GM18951 (cell line): ENCODE measurements at regions not wholly inside any gene's neighbourhood (a gene's known extent, or its start where the extent isn't known, plus 50 kb on each side); places are given as distances from the start of the nearest gene placed in this dataset.
"Not testable (repeated sequence)": the region's sequence is repeated elsewhere in the genome, so short reads cannot be mapped to it uniquely, and the experiment has no call there.

Experiments used
- POLR2A ChIP-seq: IDR thresholded peaks from 4 replicates; pipeline ENCODE4 v1.6.1; 2011; ENCODE audit warnings: mild to moderate bottlenecking; ENCODE audit not compliant: insufficient read length, insufficient read depth; ENCODE audit errors: extremely low read depth
- in situ Hi-C: fragments of 300-500 bp; cut with MboI; formaldehyde crosslinking; loops from one replicate; pipeline ENCODE4 v1.12.0; 2022; ENCODE audit warnings: low sequenced_read_pairs, mixed read lengths, inconsistent platforms; ENCODE audit not compliant: unreplicated experiment

DNA sequence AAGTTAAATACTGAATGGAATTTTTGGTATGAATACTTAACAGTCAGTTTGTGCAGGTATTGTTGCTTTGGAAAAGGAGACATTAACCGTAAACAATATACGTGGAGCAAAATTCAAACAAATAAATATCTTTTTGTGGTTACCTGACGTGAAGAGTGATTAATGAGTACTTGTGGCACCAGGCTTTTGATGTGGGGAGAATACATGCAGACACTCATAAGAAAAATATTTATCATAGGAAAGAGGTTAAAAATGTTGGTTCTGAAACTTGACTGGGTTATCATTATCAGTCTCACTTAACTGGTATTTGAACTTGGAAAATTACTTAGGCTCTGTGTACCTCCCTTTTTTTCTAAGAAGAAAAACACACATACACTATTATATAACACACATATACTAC, 136.4 kb upstream of the NDST4 start:
- TF ChIP-seq POLR2A: no peak
- in situ Hi-C loops: loop anchor here (25.0 kb wide), 1 partner anchor 287 kb away; no protein-coding TSS in a partner anchor

DNA sequence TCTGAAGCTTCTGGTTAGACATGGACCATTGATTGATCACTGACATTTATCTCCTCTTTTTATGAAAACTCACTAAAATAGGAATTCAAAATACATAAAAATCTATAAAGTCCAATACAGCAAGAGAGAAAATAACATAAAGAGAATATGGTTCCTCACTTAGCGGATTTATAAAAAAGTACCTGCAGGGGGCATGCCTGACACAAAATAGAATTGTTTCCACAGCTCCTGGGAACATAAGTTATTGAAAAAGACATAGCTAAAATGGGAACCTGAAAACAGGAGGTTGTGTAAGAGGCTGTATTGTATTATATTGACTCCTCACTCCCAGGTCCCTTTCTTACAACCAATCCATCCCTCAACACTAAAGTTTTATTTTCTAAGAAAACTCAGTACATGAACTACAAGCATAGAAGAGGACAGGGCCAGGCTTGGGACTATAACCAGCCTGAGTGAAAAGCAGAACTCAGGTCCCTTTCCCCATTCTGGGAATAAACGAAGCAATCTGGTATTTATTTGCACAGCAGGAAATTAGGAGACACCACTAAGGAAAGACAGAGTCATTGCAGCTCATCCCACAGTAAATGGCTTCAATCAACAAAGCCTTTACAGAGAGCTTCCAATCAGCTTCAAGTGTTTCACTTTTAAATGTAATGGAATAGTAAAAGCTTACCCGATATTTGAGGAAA, 121.1 kb upstream of the NDST4 start:
- TF ChIP-seq POLR2A: no peak
- in situ Hi-C loops: loop anchor here (25.0 kb wide), 1 partner anchor 303 kb away; no protein-coding TSS in a partner anchor

DNA sequence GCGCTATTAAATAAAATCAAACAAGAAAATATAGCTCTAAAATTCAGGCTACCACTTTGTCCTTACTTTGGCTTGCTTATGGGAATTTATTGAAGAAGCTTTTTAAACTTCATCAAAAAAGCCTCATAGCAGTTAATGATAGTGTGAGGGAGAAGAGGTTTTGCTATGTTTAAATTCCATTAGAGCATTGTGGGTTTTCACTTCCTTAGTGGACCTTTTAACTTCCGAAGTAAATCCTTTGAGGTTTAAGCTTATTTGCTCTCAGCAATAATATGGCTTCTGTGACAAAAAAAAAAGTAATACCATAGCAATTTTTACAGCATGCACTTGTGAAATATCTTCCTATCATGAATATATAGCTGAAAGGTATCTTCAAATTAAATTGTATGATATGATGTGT, 120.2 kb upstream of the NDST4 start:
- in situ Hi-C loops: loop anchor here (25.0 kb wide), 1 partner anchor 304 kb away; no protein-coding TSS in a partner anchor
- no peak for TF ChIP-seq POLR2A

DNA sequence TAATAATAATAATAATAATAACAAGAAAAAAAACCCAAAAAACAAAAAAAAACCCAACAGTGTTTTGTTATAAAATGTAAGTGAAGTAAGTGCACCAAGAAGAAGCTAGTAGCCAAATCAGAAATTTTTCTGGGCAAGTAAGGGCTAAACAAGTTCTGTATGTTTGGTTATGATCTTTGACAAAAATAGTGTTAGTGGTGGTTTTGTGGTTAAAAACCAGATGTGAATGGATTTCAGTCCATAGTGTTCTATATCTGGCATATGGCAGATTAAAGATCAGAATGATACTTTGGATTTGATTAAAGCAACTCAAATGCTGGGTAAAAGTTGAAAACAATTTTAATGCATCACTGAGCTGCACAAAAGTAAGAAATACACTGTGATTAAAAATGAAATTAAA, 116.5 kb upstream of the NDST4 start:
- in situ Hi-C loops: loop anchor here (25.0 kb wide), 1 partner anchor 307 kb away; no protein-coding TSS in a partner anchor
- TF ChIP-seq POLR2A: no peak

DNA sequence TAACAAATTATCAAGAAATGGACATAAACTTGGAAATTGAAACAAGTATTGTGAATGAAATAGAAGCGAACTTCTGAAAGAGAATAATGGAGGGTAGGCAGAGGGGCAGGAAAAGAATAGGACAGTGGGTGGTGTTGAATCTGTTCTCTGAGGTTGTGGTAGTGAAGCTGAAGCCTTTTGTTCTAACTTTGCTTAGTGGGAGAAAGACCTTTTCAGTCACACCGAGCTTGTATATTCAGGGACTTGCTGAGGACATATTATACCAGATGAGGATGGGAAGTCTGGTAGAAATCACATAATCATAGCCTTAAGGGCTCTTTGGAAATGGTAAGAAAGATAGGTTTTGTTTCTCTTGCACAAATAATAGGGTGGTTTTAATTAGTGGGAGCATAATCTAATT, 115.4 kb upstream of the NDST4 start:
- TF ChIP-seq POLR2A: no peak
- in situ Hi-C loops: loop anchor here (25.0 kb wide), 1 partner anchor 308 kb away; no protein-coding TSS in a partner anchor

DNA sequence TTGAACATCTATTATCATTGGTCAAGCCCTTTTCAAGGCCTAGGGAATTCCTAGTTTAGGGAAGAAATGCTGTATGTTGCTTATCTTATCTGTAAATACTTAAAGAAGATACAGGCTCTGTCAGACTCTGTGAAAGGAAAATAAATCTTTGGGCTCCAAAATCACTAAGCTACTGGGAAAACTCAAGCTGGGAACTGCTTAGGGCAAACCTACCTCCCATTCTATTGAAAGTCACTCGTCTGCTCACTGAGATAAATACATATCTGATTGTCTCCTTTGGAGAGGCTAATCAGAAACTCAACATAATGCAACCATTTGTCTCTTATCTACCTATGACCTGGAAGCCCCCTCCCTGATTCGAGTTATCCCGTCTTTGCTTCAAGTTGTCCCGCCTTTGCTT, 108.6 kb upstream of the NDST4 start:
- in situ Hi-C loops: no loop called here
- TF ChIP-seq POLR2A: no peak

DNA sequence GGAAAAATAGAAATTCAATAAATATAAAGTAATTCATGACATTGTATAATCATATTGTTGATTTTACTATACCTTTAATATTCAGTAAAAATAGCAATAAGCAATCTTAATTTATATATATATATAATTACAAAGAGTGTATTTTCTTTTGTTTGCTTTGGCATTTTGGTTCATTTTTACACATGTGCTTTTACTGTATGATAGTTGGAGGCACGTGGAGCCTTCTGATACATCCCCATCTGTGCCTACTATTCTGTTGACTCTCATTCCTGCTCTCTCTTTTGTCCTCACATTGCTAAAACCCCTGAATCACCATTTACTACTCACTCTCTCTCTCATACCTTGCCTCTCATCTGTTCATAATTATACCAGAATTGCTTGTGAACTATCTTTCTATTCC, 106.4 kb upstream of the NDST4 start:
- in situ Hi-C loops: no loop called here
- no peak for TF ChIP-seq POLR2A

DNA sequence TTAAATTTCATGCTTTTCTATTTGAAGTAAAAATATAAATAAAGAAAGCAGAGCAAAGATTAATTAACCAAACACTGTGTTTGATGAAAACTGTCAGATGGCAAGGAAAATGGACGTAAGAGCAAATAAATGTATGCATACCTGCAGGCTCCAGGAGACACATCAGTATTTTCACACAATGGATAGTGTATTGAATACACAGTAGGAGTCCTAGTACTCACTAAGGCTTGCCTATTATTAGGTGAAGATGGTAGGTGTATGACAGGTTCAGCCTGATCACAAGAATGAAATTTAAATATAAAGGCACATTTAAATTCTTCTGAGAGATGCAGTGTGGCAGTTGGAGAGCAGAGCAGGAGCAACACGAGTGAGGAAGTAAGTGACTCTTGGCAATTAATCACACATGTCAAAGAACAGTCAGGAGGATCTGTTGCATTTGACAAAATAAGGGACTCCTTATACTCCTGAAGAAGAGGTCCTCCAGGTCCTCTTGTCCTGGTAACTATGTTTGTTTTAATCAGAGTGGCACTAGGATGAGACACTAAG, 106.0 kb upstream of the NDST4 start:
- in situ Hi-C loops: no loop called here
- TF ChIP-seq POLR2A: no peak

DNA sequence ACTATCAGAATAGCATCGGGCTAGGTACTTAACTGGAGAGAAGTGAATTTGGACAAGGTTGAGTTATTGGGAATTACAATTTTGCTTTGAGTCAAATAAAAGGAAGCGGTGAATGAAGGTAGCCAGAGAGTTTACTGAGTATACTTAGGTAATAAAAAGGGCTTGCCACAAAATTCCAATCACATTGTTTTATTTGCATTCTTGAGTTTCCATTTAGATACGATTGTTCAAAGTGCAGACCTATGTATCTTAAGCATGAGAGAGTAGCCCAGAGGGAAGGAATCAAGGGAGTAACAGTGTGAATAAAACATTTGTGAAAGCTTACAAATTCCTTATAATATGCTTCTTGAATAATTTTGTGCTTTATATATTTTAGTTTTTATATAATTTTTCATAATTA, 102.5 kb upstream of the NDST4 start:
- no peak for TF ChIP-seq POLR2A
- in situ Hi-C loops: no loop called here

DNA sequence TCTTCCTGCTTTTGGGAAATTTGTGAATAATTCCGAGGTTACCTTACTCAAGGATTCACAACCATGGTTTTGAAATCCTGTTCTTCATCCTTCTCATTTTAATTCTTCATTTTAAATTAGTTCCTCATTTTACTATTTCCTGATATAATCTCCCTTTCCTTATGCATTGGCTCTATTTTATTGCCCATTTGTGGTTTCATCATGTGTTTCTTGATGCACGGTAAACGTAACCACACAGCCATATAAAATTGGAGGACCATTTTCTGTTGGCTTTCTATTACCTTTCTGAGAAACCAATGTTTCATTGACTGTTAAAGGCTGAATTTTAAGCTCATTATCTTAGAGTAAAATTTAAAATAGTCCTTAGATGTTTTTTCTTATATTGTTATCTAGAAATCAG, 100.3 kb upstream of the NDST4 start:
- TF ChIP-seq POLR2A: no peak
- in situ Hi-C loops: no loop called here

DNA sequence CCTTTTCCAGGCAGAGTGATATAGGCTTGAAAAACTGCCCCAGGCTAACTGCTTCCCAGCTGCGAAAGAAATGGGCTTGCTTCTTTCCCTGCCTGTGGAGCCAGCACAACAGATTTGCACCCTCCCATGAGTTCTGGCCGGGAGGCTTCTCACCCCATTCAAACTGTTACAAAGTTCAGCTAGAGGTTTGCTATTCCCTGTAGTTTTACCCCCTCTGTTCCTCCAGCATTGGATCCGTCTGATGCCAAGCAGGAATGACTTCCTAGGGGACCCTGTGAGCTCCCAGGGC, 87.6 kb upstream of the NDST4 start:
- no peak for TF ChIP-seq POLR2A
- in situ Hi-C loops: no loop called here

DNA sequence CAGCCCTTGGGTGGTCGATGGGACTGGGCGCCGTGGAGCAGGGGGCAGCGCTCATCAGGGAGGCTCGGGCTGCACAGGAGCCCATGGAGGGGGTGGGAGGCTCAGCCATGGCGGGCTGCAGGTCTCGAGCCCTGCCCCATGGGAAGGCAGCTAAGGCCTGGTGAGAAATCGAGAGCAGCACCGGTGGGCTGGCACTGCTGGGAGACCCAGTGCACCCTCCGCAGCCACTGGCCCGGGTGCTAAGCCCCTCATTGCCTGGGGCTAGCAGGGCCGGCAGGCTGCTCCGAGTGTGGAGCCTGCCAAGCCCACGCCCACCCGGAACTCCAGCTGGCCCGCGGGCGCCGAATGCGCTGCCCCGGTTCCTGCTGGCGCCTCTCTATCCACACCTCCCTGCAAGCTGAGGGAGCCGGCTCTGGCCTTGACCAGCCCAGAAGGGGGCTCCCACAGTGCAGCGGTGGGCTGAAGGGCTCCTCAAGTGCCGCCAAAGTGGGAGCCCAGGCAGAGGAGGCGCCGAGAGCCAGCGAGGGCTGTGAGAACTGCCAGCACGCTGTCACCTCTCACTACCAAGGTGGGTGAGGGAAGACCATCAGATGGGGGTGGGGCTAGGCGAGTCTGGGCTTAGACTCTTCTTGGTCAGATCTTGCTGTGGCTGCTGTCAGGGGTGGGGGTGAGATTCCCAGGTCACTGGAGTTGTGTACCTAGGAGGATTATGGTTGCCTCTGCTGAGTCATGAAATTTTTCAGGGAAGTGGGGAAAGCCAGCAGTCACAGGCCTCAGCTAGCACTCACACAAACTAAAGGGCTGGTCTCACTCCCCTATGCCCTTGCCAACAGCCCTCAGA, 87.0 kb upstream of the NDST4 start:
- in situ Hi-C loops: not testable (repeated sequence)

DNA sequence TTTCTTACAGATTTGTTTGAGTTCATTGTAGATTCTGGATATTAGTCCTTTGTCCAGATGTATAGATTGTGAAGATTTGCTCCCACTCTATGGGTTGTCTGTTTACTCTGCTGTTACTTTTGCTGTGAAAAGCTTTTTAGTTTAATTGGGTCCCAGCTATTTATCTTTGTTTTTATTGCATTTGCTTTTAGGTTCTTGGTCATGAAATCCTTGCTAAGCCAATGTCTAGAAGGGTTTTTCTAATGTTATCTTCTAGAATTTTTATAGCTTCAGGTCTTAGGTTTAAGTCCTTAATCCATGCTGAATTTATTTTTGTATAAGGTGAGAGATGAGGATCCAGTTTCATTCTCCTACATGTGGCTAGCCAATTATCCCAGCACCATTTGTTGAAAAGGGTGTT, 81.2 kb upstream of the NDST4 start:
- in situ Hi-C loops: not testable (repeated sequence)

DNA sequence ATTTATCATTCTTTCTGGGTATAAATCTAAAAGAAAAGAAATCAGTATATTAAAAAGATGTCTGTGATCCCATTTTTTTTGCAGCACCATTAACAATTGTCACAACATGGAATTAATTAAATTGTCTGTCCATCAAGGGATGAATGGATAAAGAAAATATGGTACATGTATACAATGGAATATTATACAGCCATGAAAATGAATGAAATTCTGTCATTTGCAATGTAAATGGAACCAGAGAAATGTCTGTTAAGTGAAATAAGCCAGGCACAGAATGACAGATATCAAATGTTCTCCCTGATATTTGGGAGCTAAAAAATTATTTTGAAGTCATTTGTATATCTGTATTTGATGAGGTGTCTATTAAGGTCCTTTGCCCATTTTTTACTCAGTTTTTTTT, 77.1 kb upstream of the NDST4 start:
- TF ChIP-seq POLR2A: no peak
- in situ Hi-C loops: no loop called here
